ENCODE measurements at regions not wholly inside any gene's neighbourhood (a gene's known extent, or its start where the extent isn't known, plus 50 kb on each side); places are given as distances from the start of the nearest gene placed in this dataset.

DNA sequence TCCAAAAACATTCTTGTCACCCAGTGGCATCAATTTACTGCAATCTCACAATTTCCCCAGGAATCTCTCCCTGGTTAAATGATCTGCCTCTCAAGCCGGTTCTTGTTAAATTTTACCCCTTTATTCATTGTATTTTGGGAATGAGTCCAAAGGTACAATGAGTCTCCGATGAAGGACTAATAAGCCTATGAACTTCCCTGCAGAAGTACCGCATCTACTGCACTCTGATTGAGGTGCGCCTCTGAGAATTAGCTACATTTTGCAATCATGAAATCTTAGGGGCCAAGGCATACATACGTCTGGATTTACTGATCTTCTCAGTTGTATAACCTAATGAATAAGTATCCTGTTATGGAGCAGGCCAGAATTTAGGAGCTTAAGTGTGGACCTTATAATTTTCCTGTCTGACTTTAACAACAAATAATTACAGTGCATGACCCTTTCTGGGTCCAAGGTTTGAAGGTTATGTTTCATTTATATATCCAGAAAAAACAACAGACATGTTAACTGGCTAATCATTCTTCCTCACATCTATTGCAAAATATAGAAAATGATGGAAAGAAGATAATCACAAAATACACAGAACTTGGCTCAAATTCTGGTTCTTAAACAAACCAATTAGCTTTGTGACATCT, 261.8 kb upstream of the NRXN1 start:
- no peak overlapping the region for H3K9ac ChIP-seq
- DNase-seq, result no peak
- WGBS, 2 experiments (ENCODE audit: low coverage in 1 of 2, low lambda C conversion rate in 2 of 2, missing lambda C conversion rate in 2 of 2), result 30 to 45% methylated on average over 5 of the region's 5 CpGs
- no peak overlapping the region for H3K27ac ChIP-seq
- no peak overlapping the region for H2AFZ ChIP-seq
- no peaks in the 10 kb centered on the region for H3K79me2 ChIP-seq (ENCODE audit: insufficient read depth)
- H3K36me3 ChIP-seq (ENCODE audit: low read depth), result no peaks in the 10 kb centered on the region
- H4K20me1 ChIP-seq (ENCODE audit: insufficient read depth), result no peaks in the 10 kb centered on the region
- H3K4me2 ChIP-seq (ENCODE audit: unreplicated experiment), result no peak overlapping the region
- H3K4me1 ChIP-seq (ENCODE audit: insufficient read depth), result no peaks in the 10 kb centered on the region
- no peaks in the 10 kb centered on the region for H3K9me3 ChIP-seq (ENCODE audit: low read depth)
- no peaks in the 10 kb centered on the region for H3F3A ChIP-seq (ENCODE audit: insufficient read depth)
- TF ChIP-seq EZH2 (IDR thresholded peaks at IDR 0.05; ENCODE audit: insufficient read depth, poor library complexity, severe bottlenecking), result no peak
- no peak for TF ChIP-seq EZH2phosphoT487 (IDR thresholded peaks at IDR 0.05; ENCODE audit: insufficient read depth, low read depth)
- in situ Hi-C loops (cut with MboI), result no loop called here
- H3K4me3 ChIP-seq, result no peak overlapping the region
- H3K9me2 ChIP-seq (ENCODE audit: insufficient read depth), result no peaks in the 10 kb centered on the region
- no peaks in the 10 kb centered on the region for H3K27me3 ChIP-seq (replicated peaks; ENCODE audit: insufficient read depth)

DNA sequence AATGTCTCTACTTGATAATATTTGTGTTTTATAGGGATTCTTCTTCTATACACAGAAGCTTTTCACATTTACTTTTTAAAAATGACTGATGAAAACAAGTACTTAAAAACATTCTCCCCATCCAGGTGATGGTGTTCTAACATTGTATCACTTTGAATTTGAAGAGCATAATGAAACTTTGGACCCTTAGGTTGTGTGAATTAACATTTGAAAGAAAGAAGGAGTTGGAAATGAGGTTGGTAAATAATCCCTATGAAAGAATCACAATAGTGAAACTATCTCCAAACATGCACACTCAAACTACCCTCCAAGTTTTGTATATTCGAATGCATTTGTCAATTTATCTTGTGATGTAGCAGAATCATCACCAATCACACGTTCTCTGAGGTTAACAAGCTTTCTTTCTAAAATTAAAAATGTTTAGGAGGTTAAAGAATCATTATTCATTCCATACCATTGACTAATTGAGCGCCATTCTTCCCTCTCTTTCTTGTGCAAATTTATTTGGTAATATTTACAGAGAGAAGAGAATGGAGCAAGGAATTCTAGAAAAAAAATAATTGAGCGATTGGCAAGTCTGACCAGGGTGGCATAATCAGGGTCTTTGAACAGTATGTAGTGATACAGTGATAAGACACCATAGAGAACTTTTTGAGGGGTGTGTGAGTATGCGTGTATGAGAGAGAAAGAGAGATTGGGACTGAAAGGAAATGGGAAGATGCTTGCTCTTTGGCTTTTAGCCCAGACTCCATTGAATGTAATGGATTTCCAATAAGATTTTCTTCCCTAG, 260.0 kb upstream of the NRXN1 start:
- Histone ChIP-seq H3K4me3 (no peak overlapping the region), H3K4me1 (ENCODE audit: insufficient read depth) (no peaks in the 10 kb centered on the region), H3K4me2 (ENCODE audit: unreplicated experiment) (no peak overlapping the region), H3K27ac (no peak overlapping the region), H3K9me2 (ENCODE audit: insufficient read depth) (no peaks in the 10 kb centered on the region), H4K20me1 (ENCODE audit: insufficient read depth) (no peaks in the 10 kb centered on the region), H2AFZ (no peak overlapping the region), H3F3A (ENCODE audit: insufficient read depth) (no peaks in the 10 kb centered on the region), H3K36me3 (ENCODE audit: low read depth) (no peaks in the 10 kb centered on the region), H3K79me2 (ENCODE audit: insufficient read depth) (no peaks in the 10 kb centered on the region), H3K9me3 (ENCODE audit: low read depth) (no peaks in the 10 kb centered on the region), H3K27me3 (replicated peaks; ENCODE audit: insufficient read depth) (no peaks in the 10 kb centered on the region), H3K9ac (no peak overlapping the region)
- no peak for DNase-seq
- in situ Hi-C loops (cut with MboI), result no loop called here
- TF ChIP-seq EZH2 (IDR thresholded peaks at IDR 0.05; ENCODE audit: insufficient read depth, poor library complexity, severe bottlenecking), result no peak
- TF ChIP-seq EZH2phosphoT487 (IDR thresholded peaks at IDR 0.05; ENCODE audit: insufficient read depth, low read depth), result no peak
- WGBS, 2 experiments (ENCODE audit: low coverage in 1 of 2, low lambda C conversion rate in 2 of 2, missing lambda C conversion rate in 2 of 2), result 11 to 13% methylated on average over 5 of the region's 5 CpGs

DNA sequence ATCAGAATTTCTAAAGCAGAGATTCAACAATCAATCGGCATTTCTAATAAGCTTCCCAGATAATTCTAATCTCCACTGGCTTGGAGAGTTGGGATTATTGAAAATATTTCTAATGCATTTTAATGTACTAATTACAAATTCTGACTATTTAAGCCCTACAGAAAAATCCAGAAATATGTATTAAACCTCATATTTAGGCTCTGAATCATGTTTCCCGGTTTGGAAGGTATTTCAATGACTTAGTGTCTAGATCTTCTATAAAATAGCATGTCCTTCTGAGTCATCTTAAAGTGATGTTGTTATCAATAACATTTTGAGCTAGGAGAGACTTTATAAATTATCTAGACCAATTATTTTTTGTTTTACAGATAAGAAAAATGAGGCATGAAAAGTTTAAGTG, 258.8 kb upstream of the NRXN1 start:
- in situ Hi-C loops (cut with MboI), result no loop called here
- TF ChIP-seq EZH2 (IDR thresholded peaks at IDR 0.05; ENCODE audit: insufficient read depth, poor library complexity, severe bottlenecking), result no peak
- no peak for TF ChIP-seq EZH2phosphoT487 (IDR thresholded peaks at IDR 0.05; ENCODE audit: insufficient read depth, low read depth)
- DNase-seq, result no peak

DNA sequence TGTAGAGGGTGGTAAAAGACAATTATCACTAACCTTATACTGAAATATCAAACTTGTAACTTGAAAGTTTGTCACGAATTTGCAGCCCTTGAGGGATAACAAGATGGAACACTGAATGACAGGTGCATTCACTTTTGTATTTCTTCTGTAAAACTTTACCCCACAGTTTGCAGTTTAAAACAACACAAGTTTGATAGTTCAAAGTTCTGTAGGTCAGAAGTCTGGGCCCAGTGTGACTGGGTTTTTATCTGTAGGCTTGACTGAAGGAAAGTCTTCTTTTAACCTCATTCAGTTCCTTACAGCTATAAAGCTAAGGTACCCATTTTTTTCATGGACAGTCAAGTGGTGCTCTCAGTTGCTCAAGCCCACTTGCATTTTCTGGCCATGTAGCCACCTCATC, 257.1 kb upstream of the NRXN1 start:
- H3K27ac ChIP-seq, result no peak overlapping the region
- H3K36me3 ChIP-seq (ENCODE audit: low read depth), result no peaks in the 10 kb centered on the region
- H3F3A ChIP-seq (ENCODE audit: insufficient read depth), result no peaks in the 10 kb centered on the region
- H3K4me2 ChIP-seq (ENCODE audit: unreplicated experiment), result no peak overlapping the region
- no peaks in the 10 kb centered on the region for H3K4me1 ChIP-seq (ENCODE audit: insufficient read depth)
- no peak overlapping the region for H3K4me3 ChIP-seq
- no peaks in the 10 kb centered on the region for H3K79me2 ChIP-seq (ENCODE audit: insufficient read depth)
- in situ Hi-C loops (cut with MboI), result no loop called here
- H3K9ac ChIP-seq, result no peak overlapping the region
- H3K27me3 ChIP-seq (replicated peaks; ENCODE audit: insufficient read depth), result no peaks in the 10 kb centered on the region
- TF ChIP-seq EZH2 (IDR thresholded peaks at IDR 0.05; ENCODE audit: insufficient read depth, poor library complexity, severe bottlenecking), result no peak
- TF ChIP-seq EZH2phosphoT487 (IDR thresholded peaks at IDR 0.05; ENCODE audit: insufficient read depth, low read depth), result no peak
- no peak overlapping the region for H2AFZ ChIP-seq
- H4K20me1 ChIP-seq (ENCODE audit: insufficient read depth), result no peaks in the 10 kb centered on the region
- WGBS, 2 experiments (ENCODE audit: low coverage in 1 of 2, low lambda C conversion rate in 2 of 2, missing lambda C conversion rate in 2 of 2), result 4 to 9% methylated on average over 1 of the region's 1 CpG
- no peak for DNase-seq
- H3K9me2 ChIP-seq (ENCODE audit: insufficient read depth), result no peaks in the 10 kb centered on the region
- H3K9me3 ChIP-seq (ENCODE audit: low read depth), result no peaks in the 10 kb centered on the region

More for the DNA sequence above, 258.8 kb upstream of the NRXN1 start:
- no peaks in the 10 kb centered on the region for H3K27me3 ChIP-seq (replicated peaks; ENCODE audit: insufficient read depth)
- H3F3A ChIP-seq (ENCODE audit: insufficient read depth), result no peaks in the 10 kb centered on the region
- H4K20me1 ChIP-seq (ENCODE audit: insufficient read depth), result no peaks in the 10 kb centered on the region
- H3K4me3 ChIP-seq, result no peak overlapping the region
- H3K27ac ChIP-seq, result no peak overlapping the region
- WGBS, 2 experiments (ENCODE audit: low coverage in 1 of 2, low lambda C conversion rate in 2 of 2, missing lambda C conversion rate in 2 of 2), result 35 to 37% methylated on average over 2 of the region's 2 CpGs
- H3K9me3 ChIP-seq (ENCODE audit: low read depth), result no peaks in the 10 kb centered on the region
- H3K9ac ChIP-seq, result no peak overlapping the region
- no peak overlapping the region for H2AFZ ChIP-seq
- no peak overlapping the region for H3K4me2 ChIP-seq (ENCODE audit: unreplicated experiment)
- H3K36me3 ChIP-seq (ENCODE audit: low read depth), result no peaks in the 10 kb centered on the region
- no peaks in the 10 kb centered on the region for H3K79me2 ChIP-seq (ENCODE audit: insufficient read depth)
- H3K9me2 ChIP-seq (ENCODE audit: insufficient read depth), result no peaks in the 10 kb centered on the region
- no peaks in the 10 kb centered on the region for H3K4me1 ChIP-seq (ENCODE audit: insufficient read depth)

All from GM23248 (cell line).